ENCODE measurements at regions not wholly inside any gene's neighbourhood (a gene's known extent, or its start where the extent isn't known, plus 50 kb on each side); places are given as distances from the start of the nearest gene placed in this dataset.

DNA sequence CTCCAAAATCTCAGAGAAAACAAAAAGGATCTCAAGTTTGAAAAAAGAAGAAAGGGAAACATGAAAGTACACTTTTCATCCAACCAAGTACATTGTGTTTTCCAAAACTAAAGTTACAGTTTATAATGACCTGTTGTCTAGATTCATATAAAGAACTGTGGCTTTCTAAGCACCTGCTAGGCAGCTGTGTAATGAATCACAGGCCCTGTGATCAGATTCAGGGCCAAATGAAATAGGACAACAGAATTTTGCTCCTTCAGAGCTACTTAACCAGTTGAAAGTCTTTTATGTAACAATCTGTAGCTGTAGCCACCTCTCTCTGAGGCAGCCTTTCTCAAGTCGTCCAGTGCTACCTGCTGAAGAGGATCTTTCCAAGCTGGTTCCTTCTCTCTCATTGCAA lies 960.0 kb upstream of the RAG2 start:
- TF ChIP-seq EZH2phosphoT487 (IDR thresholded peaks at IDR 0.05; ENCODE audit: insufficient read depth, low read depth): no peak
- no peak for TF ChIP-seq EZH2 (IDR thresholded peaks at IDR 0.05; ENCODE audit: insufficient read depth, poor library complexity, severe bottlenecking)

All from GM23248 (cell line).